ENCODE measurements at regions not wholly inside any gene's neighbourhood (a gene's known extent, or its start where the extent isn't known, plus 50 kb on each side); places are given as distances from the start of the nearest gene placed in this dataset.

DNA sequence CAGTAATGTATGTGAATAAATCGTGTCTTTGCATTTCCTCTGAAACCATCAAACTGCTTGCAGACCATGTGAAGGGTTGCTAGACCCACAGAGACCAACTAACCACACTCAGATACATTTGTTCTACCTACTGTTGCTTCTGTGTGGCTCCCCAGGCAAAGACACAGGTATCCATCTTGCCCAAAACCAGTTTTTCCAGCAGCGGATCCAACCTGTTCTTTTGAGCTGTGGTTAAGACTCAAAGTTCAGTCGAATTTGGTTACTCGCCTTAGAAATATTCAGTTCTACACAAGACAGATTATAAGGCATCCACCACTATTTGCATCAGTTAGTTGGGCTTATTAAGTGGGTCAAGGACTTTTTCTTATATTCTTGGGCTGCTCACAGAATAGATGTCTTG is 276.2 kb upstream of the EPHA4 start:
- DNase-seq (ENCODE audit: low read depth in 4 of 4, low spot score in 2 of 4): no peak

DNA sequence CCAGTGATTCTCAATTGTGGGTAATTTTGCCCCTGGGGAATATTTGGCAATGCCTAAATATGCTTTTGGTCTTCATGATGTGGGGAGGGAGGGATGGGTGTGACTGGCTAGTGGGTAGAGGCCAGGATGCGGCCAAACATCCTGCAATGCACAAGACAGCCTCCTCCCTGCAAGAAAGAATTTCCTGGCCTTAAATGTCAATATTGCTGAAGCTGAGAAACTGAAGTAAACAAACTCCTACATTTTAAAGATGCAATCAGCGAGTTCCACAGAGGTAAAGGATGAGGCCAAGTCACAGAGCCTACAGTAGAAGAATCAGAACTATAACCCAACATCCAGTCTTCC is 272.9 kb upstream of the EPHA4 start:
- no peak for DNase-seq (ENCODE audit: low read depth in 4 of 4, low spot score in 2 of 4)

DNA sequence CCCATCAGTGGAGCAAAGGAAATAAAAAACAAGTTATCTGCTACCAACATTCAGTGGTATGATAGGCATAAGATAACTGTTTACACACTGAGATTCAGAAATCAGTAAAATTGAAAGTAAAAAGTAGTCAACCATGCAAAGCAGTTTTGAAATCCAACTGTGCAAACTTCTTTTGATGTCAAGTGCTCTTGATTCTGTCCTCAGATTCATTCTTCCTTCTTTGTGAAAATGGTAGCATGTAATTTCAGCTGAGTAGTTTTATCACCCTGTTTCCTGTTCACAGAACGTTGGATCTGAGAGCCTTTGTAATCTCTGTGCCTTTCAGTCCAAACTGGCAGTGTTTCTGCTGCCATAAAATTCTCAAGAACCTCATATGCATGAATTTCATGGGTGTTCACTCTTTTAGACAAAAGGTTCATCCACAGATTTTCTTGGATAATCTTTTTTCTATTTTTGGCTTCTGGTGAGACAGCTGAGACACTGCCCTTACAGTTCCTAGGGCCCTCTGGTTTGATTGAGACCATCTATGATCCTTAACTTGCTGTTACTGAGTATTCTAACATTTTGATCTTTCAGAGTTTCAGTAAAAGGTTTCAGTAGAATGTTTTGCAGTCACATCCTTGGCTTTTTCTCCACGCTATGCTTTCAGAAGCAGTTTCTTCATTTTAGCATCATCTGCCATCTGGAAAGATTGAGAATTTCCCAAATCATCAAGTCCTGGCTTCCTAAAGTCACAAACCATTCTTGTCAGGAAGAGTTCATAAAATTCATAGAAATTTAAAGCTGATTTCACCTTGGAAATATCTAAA is 272.3 kb upstream of the EPHA4 start:
- no peak for DNase-seq (ENCODE audit: low read depth in 4 of 4, low spot score in 2 of 4)

DNA sequence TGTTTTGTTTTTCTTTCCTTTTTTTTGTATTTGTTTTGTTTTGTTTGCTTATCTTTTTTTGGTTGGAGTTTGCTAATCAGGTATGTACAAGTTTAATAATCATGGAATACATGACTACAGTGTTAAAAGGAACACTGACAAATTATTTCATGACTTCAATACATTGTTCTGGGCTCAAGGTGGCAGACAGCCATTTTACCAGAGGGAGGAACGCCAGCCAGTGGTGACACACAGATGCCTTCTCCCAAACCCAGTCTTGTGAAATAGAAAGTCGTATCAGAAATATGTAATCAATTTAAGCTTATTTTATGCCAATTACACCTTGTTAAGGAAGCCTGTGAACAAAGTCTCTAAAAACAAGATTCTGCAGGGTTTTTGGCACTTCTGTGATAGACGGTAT is 264.0 kb upstream of the EPHA4 start:
- DNase-seq (ENCODE audit: low read depth in 4 of 4, low spot score in 2 of 4): no peak

DNA sequence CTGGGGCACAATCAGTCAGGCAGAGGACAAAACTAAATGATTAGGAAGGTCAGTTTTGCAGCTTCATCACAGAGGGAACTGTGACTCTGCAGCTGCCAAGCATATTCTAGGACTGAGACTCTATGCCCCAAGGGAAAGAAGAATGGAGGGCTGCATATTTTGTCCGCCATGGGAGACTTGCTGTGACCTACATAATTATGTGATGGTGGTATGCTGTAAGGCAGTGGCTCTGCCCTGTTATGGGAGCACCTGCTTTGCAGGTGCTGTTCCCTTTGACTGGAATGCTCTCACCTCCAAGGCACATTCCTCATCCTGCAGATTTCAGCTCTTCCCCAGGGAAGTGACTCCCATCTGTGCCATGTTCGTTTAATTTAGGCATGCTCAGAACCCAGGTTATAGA is 261.9 kb upstream of the EPHA4 start:
- DNase-seq (ENCODE audit: low read depth in 4 of 4, low spot score in 2 of 4): no peak

DNA sequence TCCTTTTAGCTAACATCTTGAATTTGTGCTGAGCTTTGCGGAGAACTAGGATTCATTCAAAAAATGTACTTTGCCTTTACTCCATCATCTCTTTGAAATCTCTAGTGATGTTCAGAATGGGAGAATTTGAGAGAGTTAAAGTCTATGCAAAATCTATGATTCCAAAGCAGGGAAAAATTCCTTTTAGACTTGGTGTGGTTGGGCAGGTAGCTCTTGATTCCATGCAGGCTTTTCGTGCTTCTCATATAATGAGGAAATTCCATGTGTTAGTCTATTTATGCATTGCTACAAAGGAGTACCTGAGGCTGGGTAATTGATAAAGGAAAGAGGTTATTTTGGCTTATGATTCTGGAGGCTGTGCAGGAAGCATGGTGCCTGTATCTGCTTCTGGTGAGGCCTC is 258.9 kb upstream of the EPHA4 start:
- DNase-seq (ENCODE audit: low read depth in 4 of 4, low spot score in 2 of 4): no peak

- no peak for DNase-seq (ENCODE audit: low read depth in 4 of 4, low spot score in 2 of 4)
Measured at GRCh38 chr2:221822416-221822815, 250.3 kb upstream of the EPHA4 start.

- DNase-seq (ENCODE audit: low read depth in 4 of 4, low spot score in 2 of 4): peak in 1 of 4 donors; percentile 5
Measured at GRCh38 chr2:221818616-221819320, 246.7 kb upstream of the EPHA4 start.

DNA sequence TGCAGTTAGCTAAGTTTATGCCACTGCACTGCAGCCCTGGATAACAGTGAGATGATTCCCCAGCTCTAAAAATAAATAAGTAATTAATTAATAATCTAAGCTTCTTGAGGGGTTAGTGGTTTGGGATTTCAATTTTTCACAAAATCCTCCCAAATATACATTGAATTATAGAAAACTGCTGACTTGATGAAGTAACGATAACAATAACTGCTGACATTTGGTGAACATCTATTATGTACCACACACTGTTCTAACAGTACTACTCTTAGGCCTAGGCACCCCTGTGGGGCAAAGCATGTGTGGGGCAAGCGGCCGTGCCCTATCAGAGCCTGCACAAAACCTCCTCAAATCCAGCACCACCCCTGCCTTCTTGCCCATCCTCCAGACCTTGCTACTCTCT is 245.8 kb upstream of the EPHA4 start:
- no peak for DNase-seq (ENCODE audit: low read depth in 4 of 4, low spot score in 2 of 4)

DNA sequence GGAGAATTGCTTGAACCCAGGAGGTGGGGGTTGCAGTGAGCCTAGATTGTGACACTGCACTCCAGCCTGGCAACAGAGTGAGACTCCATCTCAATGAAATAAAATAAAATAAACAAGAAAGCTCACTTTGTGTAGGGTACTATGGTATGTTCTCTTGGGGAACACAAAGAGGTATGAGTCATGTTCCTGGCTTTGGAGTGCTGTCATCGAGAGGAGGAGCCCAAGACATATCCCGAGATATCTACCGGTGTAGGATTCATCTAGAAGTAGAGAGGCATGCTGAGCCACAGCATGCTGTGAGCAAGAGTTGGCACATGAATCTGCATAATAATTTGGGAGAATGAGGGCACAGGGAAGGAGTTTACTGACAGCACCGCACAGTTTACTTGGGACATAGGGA is 244.9 kb upstream of the EPHA4 start:
- no peak for DNase-seq (ENCODE audit: low read depth in 4 of 4, low spot score in 2 of 4)

DNA sequence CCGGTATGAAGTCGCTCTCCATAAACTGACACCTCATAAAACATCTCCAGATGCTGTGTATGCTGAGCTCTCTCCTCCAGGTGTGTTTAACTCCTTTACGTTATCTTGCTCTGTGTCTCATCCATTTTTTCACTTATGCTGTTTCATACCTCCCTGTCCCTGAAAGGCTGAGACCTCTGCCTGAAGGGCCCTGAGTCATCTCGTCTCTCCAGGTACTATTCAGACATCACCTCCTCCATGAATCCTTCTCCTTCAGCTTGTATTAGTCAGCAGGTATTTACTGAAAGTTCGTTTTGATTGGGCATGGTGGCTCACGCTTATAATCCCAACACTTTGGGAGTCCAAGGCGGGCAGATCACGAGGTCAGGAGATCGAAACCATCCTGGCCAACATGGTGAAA is 244.5 kb upstream of the EPHA4 start:
- DNase-seq (ENCODE audit: low read depth in 4 of 4, low spot score in 2 of 4): no peak

GRCh38 chr2:221810650-221811049 is 238.5 kb upstream of the EPHA4 start:
- DNase-seq (ENCODE audit: low read depth in 4 of 4, low spot score in 2 of 4): no peak

- DNase-seq (ENCODE audit: low read depth in 4 of 4, low spot score in 2 of 4): peak in 3 of 4 donors; percentile 29 to 46 (median 34)
Measured at GRCh38 chr2:221810245-221810644, 238.1 kb upstream of the EPHA4 start.

GRCh38 chr2:221808488-221808887 is 236.4 kb upstream of the EPHA4 start:
- no peak for DNase-seq (ENCODE audit: low read depth in 4 of 4, low spot score in 2 of 4)

DNA sequence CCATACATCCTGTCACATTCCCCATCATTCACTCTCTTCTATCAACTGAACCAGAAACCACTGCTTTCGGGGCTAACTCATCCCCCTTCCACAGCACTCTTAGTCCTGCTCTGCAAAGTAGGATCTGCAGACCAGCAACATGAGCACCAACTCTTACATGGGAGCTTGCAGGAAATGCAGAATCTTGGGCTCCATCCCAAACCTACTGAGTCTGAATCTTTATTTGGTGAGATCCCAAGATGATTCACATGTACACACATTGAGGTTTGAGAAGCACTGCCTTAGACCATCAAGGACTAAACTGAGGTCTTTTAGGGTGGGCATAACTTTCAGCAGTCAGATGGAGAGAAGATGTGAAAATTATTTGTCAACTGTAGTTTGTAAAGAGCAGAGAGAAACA is 235.6 kb upstream of the EPHA4 start:
- DNase-seq (ENCODE audit: low read depth in 4 of 4, low spot score in 2 of 4): no peak

GRCh38 chr2:221802089-221802488 is 230.0 kb upstream of the EPHA4 start:
- DNase-seq (ENCODE audit: low read depth in 4 of 4, low spot score in 2 of 4): no peak

DNA sequence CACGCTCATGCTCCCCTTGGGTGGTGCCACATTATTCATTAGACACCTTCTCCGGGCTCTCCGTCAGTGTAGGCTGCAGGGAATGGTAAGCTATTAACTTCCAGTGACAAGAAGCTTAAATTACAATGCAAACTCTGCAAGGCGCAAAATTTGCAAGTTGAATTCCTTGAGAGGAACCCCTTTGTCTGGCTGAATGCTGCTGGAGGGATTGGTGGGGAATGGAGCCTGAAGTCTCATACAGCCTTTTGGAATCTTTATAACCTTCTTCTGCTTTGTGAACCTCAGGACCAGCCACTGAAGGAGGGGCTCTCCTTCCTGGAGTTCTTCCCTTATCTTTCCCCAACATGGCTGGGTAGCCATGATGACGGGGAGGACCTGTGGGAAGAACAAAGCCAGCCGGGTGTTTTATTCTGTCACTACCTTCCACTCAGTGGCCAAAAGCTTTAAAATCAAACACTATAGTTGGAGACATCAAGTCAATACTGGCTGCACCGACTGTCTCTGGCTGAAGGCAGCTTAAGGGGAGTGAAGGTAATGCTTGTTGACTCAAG is 220.9 kb upstream of the EPHA4 start:
- DNase-seq (ENCODE audit: low read depth in 4 of 4, low spot score in 2 of 4): peak in 1 of 4 donors; percentile 36

DNA sequence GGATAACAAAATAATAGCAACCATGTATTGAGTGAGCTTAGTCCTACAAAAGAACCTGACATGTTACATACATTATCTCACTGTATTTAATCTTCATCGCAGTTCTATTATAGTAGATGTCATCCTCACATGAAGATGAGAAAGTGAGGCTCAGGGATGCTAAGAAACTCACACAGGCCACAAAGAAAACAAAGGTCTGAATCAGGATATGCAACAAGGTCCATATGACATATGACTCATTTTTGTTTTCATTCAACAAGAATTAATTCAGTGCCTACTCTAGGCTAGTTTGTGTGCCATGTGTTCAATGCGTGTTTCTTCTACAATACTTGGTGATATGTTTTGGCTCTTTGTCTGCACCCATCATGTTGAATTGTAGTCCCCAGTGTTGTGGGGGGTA is 219.7 kb upstream of the EPHA4 start:
- no peak for DNase-seq (ENCODE audit: low read depth in 4 of 4, low spot score in 2 of 4)

DNA sequence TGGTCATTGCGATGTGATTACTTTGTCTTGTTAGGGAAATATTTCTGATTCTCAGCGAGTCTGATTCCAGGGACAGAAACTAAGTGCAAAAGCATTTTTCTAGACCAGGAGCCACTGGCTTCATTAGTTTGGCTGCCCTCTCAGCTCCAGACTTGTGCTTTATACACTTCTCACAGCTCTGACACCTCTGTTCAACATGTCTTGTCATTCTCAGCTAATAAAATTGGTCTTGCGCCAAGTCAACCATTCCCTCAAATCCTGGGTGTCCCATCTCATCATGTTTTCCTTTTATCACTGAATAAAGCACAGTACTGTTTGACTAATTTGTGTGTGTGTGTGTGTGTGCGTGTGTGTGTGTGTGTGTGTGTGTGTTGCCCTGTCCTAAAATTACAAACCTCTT is 215.5 kb upstream of the EPHA4 start:
- DNase-seq (ENCODE audit: low read depth in 4 of 4, low spot score in 2 of 4): no peak

DNA sequence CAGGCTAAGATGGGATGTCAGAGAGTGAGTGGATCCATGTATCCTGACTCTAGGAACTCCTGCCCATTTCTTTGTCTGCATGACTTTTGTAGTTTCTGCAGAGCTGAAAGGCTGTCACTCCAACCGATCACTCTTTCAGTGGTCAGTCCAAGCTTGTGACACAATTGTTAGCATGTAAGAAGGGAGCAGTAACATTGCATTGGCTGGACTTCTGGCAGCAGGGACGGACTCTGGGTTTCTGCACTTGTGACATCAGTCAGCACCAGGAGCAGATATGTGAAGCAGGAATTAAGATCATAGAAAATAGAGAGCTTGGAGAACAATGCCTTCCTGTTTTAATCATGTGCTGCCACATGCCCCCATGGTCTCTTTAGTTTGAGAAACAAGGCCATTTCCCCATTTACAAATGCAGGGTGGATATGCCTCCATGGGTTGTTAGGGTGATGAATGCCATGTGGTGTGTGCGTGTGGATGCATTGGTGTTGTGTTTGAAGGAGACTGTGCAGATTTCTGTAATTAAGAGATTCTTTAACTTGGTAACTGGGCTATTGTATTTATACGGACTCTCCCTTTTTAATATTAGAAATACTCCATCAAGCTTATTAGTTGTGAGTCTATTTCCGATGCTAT is 214.3 kb upstream of the EPHA4 start:
- no peak for DNase-seq (ENCODE audit: low read depth in 4 of 4, low spot score in 2 of 4)

DNA sequence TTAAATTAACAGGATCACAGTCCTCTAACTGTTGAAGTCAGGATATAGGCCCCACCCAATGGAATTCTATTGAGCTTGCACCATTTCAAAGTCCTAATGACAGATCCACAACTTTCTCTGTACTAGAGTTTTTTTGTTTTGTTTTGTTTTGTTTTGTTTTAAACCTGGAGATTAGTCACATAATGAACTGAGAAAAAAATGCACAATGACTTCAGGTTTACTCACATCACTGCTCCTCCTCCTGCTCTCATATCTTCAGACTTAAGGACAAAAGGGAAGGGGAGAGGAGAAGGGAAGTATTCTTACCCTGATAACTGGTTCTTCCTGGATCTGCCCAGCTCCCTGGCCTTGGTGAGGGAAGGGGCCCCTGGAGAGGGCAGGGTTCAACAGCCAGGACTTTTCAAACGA is 208.2 kb upstream of the EPHA4 start:
- DNase-seq (ENCODE audit: low read depth in 4 of 4, low spot score in 2 of 4): no peak

DNA sequence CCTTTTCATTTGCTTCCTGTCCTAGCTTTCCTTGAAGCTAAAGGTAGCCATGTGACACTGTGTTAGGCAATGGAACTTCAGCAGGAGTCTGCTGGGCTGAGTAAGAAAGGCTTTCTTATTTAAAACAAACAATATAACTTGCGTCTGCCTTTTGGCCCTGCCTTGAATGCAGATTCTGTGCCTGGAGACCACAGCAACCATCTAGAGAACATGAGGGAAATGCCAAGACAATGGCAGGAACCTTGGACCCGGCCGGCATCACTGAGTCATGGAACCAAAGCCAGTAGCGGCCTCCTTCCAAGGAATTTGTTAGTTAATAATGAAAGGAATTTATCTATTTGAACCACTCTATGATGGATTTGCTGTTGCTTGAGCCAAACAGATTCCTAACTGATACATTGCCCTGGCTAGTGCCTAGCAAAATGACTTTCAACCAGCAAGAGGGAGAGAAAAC is 207.5 kb upstream of the EPHA4 start:
- DNase-seq (ENCODE audit: low read depth in 4 of 4, low spot score in 2 of 4): no peak
